GDM1 (cell line): ENCODE measurements at regions not wholly inside any gene's neighbourhood (a gene's known extent, or its start where the extent isn't known, plus 50 kb on each side); places are given as distances from the start of the nearest gene placed in this dataset.

ENCODE experiments used
- DNase-seq: peaks from one replicate; lab custom pipeline; 2025; lab: John Stamatoyannopoulos, UW

GRCh38 chr7:3195160-3195559, 105.9 kb upstream of the SDK1 start:
- no peak for DNase-seq

GRCh38 chr7:3196629-3197400, 104.2 kb upstream of the SDK1 start:
- no peak for DNase-seq

GRCh38 chr7:3197567-3198213, 103.4 kb upstream of the SDK1 start:
- DNase-seq = no peak

- DNase-seq = no peak
Measured at GRCh38 chr7:3198316-3198715, 102.7 kb upstream of the SDK1 start.

GRCh38 chr7:3200504-3200903, 100.5 kb upstream of the SDK1 start:
- DNase-seq = no peak

GRCh38 chr7:3201306-3201705, 99.7 kb upstream of the SDK1 start:
- no peak for DNase-seq

GRCh38 chr7:3201937-3202710, 98.9 kb upstream of the SDK1 start:
- no peak for DNase-seq

GRCh38 chr7:3204526-3204925, 96.5 kb upstream of the SDK1 start:
- no peak for DNase-seq

- DNase-seq = no peak
Measured at GRCh38 chr7:3206101-3206500, 95.0 kb upstream of the SDK1 start.

- no peak for DNase-seq
Measured at GRCh38 chr7:3206771-3207191, 94.3 kb upstream of the SDK1 start.

- no peak for DNase-seq
Measured at GRCh38 chr7:3207387-3207902, 93.6 kb upstream of the SDK1 start.

- DNase-seq = no peak
Measured at GRCh38 chr7:3210531-3210930, 90.5 kb upstream of the SDK1 start.

GRCh38 chr7:3214090-3214413, 87.0 kb upstream of the SDK1 start:
- DNase-seq = no peak

GRCh38 chr7:3215624-3216585, 85.1 kb upstream of the SDK1 start:
- DNase-seq = no peak

GRCh38 chr7:3217166-3217565, 83.9 kb upstream of the SDK1 start:
- no peak for DNase-seq

- no peak for DNase-seq
Measured at GRCh38 chr7:3218411-3219225, 82.4 kb upstream of the SDK1 start.

- DNase-seq = no peak
Measured at GRCh38 chr7:3229904-3230470, 71.1 kb upstream of the SDK1 start.

GRCh38 chr7:3230908-3231307, 70.1 kb upstream of the SDK1 start:
- DNase-seq = no peak

- DNase-seq = no peak
Measured at GRCh38 chr7:3232228-3232627, 68.8 kb upstream of the SDK1 start.

GRCh38 chr7:3233301-3233700, 67.8 kb upstream of the SDK1 start:
- DNase-seq = no peak

GRCh38 chr7:3234051-3234450, 67.0 kb upstream of the SDK1 start:
- no peak for DNase-seq
